GM12873 (cell line): ENCODE measurements at regions not wholly inside any gene's neighbourhood (a gene's known extent, or its start where the extent isn't known, plus 50 kb on each side); places are given as distances from the start of the nearest gene placed in this dataset.

Source experiments
- TF ChIP-seq, protein P1 (sequence below): IDR thresholded peaks from 2 replicates; pipeline ENCODE4 v1.5.1; 2012; ENCODE audit warnings: low read depth, mild to moderate bottlenecking, moderate library complexity, low read length, control low read depth; ENCODE audit not compliant: insufficient read depth; ENCODE audit errors: missing control alignments

DNA sequence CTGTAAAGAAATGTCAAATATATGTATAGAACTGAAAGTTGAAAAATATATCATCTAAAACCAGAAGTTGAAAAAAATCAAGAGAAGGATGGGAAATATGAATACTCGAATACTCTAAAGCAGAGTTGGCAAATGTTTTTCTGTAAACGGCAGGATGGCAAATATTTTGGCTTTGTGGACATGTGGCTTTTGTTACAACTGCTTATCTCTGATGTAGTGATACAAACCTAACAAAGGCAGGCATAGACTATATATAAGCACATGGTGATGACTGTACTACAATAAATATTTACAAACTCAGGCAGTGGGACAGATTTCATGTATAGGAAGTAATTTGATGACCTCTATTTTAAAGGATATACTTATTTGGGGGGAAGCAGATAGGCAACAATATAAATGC, 224.6 kb upstream of the LRRTM4 start:
- TF ChIP-seq, protein P1, sequence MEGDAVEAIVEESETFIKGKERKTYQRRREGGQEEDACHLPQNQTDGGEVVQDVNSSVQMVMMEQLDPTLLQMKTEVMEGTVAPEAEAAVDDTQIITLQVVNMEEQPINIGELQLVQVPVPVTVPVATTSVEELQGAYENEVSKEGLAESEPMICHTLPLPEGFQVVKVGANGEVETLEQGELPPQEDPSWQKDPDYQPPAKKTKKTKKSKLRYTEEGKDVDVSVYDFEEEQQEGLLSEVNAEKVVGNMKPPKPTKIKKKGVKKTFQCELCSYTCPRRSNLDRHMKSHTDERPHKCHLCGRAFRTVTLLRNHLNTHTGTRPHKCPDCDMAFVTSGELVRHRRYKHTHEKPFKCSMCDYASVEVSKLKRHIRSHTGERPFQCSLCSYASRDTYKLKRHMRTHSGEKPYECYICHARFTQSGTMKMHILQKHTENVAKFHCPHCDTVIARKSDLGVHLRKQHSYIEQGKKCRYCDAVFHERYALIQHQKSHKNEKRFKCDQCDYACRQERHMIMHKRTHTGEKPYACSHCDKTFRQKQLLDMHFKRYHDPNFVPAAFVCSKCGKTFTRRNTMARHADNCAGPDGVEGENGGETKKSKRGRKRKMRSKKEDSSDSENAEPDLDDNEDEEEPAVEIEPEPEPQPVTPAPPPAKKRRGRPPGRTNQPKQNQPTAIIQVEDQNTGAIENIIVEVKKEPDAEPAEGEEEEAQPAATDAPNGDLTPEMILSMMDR, result no peak

DNA sequence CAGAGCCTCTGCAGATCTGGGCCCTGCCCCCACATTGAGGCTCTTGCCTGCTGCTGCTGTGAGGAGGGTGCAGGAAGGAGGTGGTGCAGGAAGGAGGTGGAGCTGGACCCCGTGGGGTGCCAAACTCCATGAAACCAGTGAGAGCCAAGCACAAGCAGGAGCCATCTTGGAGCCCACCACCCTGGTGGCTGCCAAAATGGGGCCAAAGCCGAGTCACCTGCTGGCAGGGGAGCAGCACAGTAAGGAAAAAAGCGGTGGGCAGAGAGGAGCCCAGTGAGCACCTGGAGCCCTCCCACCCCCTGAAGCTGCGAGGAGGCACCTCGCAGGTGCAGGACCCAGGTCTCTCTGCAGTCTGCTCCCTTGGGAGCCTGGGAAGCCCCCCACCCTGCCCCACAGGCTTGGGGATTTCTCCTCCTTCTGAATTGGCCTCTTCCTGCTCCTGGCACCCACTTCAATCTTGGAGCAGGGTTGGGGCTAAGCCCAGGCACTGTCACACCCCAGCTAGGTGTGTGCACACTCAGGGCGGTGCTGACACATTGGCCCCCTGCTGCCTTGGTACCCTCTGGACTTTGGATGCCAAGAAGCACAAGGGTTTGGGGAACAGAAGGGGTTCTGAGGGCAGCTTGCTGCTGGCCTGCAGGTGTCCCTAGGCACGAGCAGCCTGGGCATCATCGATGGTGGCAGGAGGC, 245.4 kb upstream of the LRRTM4 start:
- TF ChIP-seq, protein P1, result no peak

- TF ChIP-seq, protein P1, result no peak
These were observed 246.3 kb upstream of the LRRTM4 start for GRCh38 chr2:77768508-77768907.

GRCh38 chr2:77778917-77779316, 256.7 kb upstream of the LRRTM4 start:
- TF ChIP-seq, protein P1, result no peak

DNA sequence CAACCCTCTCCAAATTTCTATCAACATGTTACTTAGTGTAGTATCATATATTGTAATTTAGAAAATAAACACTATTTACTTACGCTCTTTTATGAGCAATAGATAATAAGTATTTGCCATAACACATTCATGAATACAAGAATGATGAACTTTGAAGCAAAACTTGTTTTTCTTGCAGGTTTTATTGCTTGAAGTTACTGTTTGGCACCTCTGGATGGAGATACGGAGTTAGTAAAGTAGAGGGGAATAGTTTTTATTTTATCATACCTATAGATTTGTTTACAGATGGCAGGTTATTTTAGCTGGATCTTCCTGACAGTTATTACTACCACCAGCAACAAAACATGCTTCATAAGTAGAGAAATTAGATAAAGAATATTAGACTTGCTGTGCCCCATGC, 274.2 kb upstream of the LRRTM4 start:
- TF ChIP-seq, protein P1, result no peak

DNA sequence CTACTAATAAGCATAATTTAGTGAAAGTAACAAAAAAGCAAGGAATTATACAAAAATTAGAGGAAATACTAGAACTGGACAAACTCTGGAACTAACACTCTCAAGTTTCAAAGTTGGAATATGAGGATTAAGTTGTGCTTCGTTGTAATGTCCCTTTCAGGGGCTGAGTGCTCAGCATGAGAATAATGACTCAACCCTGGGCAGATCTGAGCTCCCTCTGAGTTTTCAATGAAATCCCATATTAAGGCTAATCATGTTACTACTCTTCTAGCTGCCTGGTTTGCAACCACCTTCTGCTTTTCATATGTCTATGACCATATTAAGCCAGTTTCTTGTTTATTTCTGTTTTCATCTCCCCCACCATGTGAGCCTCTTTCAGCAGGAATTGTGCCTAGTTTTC, 274.9 kb upstream of the LRRTM4 start:
- TF ChIP-seq, protein P1, result no peak

DNA sequence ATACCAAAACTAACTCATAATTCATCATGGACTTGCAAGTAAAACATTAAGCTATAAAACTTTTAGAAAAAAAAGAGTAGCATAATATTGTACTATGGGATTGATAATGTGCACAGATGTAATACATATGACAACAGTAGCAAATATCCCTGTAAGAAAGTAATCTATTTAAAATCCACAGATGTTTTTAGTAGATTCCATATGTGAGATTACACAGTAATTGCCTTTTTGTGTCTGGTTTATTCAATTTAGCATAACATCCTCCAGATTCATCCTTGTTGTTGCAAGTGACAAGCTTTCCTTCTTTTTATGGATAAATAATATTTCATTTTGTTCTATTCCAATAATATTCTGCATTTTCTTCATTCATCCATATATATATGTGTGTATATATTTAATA, 278.2 kb upstream of the LRRTM4 start:
- TF ChIP-seq, protein P1, result no peak
